GM19468 (cell line): ENCODE measurements at regions not wholly inside any gene's neighbourhood (a gene's known extent, or its start where the extent isn't known, plus 50 kb on each side); places are given as distances from the start of the nearest gene placed in this dataset.

ENCODE experiments used
- ATAC-seq: cut with Tn5 transposase; IDR thresholded peaks from one replicate; pipeline ENCODE4 v1.9.1; 2021; ENCODE audit warnings: mild to moderate bottlenecking, moderate library complexity, moderate number of reproducible peaks; ENCODE audit not compliant: unreplicated experiment; ENCODE audit errors: extremely low read depth

GRCh38 chr4:138086611-138087041 is 155.5 kb downstream of the SLC7A11 start:
- no peak for ATAC-seq

- no peak for ATAC-seq
Measured at GRCh38 chr4:138085736-138086305, 156.3 kb downstream of the SLC7A11 start.

- ATAC-seq = no peak
Measured at GRCh38 chr4:138078751-138079520, 163.2 kb downstream of the SLC7A11 start.

DNA sequence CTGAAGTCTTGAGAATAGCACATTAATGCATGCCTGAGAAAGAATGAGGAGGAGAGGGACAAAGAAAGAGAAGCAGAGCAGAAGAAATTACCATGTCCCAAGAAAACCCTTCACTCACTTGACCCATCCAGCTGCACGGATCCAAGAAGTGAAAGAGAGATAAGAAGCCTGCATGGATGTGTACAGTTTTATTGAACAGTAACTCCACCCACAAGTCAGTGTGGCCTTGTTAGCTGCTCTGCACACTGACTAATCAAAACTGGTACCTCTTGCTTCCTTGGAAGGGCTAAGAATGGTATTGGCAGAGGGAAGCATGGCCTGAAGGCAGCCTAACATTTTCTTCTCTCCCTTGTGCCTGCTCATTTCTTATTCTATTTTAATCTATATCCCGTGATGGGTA is 163.9 kb downstream of the SLC7A11 start:
- no peak for ATAC-seq

- ATAC-seq = no peak
Measured at GRCh38 chr4:138076561-138076960, 165.6 kb downstream of the SLC7A11 start.

DNA sequence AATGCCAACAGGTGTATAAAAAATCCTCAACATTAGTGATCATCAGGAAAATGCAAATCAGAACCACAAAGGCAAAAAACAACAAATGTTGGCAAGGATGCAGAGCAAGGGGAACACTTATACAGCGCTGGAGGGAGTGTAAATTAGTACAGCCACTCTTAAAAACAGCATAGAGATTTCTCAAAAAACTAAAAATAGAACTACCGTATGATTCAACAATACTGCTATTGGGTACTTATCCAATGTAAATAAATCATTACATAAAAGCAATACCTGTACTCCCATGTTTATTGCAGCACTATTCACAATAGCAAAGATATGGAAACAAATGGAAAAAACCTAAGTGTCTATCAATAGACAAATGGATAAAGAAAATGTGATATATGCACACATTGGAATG is 171.3 kb downstream of the SLC7A11 start:
- no peak for ATAC-seq

DNA sequence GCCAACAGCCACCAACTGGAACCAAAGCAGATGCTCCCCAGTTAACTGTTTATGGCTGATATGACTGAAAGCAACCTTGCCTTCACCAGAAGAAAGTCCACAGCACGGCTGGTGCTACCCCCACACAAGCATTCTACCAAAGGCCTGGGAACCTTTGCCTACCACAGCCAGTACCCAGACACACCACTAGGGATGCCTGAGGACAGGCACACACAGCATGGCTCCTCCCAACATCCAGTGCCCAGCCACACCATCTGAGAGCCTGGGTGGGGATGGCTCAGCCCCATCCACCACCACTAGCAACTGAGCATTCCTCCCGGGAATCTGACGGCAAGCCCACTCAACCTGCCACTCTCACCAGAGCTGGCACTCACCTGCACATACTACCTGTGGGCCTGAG is 178.6 kb downstream of the SLC7A11 start:
- no peak for ATAC-seq

- ATAC-seq = no peak
Measured at GRCh38 chr4:138062929-138063328, 179.2 kb downstream of the SLC7A11 start.

DNA sequence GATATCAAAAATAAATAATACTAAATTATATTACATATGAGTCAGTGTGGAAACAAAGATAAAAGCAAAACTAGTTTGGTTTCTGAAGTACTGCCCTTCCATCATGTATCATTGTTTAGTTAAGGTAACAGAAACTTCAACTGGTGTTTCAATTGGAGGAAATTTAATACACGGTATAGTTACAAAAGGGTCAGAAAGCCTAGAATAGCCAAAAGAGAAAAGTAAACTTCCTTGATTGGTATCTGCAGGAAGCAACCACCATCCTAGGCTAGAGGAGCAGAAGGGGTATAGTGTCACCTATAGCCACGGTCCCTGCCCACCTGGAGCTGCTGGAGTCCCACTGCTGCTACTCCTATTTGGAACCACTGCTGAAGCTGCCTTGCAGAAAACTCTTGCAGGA is 185.6 kb downstream of the SLC7A11 start:
- no peak for ATAC-seq

DNA sequence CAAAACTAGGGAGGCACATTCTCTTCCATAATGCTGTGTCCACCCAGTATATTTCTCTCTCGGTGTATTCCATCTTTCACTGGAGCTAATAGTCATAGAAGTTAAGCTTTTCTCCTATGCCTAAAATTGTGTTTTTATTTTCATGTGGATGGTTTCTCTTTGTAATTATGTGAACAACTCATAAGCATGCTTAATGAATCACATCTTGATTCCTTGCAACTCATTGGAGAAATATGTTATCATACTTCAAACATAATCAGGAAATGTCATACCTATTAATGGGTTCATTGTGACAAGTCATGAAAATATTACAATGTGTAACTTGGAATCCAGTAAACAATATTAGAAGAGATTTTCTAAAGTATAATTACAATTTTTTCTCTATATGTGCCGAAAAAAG is 186.3 kb downstream of the SLC7A11 start:
- no peak for ATAC-seq

DNA sequence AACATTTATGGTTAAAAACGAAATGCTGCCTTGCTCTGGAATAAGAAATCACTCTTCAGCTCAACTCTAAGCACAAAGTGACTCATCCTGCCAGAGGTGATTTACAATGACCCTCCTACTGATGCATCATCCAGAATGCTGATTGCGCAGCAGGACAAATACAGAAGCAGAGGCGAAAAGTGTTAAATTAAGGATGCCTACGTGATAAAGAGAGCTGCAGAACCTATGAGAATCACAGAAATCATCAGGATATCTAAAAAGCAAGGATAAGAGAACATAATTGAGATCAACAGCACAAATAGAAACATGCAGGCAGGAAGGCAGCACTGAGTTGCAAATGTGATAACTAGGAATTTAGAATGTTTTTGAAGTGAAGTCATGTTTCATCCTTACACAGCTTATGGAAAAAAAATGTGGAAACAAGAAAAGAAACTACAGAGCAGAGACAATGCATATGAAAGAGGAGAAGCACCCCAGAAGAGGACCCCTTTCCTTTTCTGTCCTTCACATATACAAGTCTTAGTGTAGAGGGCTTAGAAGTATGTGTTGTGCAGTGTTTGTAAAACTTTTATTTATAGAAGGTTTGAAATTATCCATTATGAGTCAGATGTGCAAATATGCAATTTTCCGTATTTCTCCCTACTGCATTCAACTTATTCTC is 188.4 kb downstream of the SLC7A11 start:
- no peak for ATAC-seq

GRCh38 chr4:138052806-138053632 is 189.1 kb downstream of the SLC7A11 start:
- no peak for ATAC-seq

- ATAC-seq = no peak
Measured at GRCh38 chr4:138051157-138051556, 191.0 kb downstream of the SLC7A11 start.

- ATAC-seq = no peak
Measured at GRCh38 chr4:138050601-138051000, 191.5 kb downstream of the SLC7A11 start.

- no peak for ATAC-seq
Measured at GRCh38 chr4:138049355-138049754, 192.8 kb downstream of the SLC7A11 start.

DNA sequence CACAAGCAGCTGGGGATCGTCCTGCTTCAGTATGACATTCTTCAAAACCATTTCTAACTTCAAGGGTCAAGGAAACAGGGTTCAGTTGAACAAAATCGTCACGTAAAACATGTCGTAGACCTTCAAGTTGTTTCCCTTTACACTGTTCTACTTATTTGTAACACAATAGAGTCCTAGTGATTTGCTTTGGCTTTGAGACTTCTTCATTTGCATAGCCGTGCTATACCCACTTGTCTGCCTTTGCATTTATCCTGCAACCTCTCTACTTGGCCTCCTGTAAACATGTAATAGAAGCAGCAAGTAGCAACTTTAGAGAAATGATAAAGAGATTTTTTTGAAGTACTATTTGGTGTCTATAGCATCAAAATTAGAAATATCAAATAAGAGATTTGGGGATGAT is 194.9 kb downstream of the SLC7A11 start:
- ATAC-seq = no peak

GRCh38 chr4:138045036-138045435 is 197.1 kb downstream of the SLC7A11 start:
- ATAC-seq = no peak

DNA sequence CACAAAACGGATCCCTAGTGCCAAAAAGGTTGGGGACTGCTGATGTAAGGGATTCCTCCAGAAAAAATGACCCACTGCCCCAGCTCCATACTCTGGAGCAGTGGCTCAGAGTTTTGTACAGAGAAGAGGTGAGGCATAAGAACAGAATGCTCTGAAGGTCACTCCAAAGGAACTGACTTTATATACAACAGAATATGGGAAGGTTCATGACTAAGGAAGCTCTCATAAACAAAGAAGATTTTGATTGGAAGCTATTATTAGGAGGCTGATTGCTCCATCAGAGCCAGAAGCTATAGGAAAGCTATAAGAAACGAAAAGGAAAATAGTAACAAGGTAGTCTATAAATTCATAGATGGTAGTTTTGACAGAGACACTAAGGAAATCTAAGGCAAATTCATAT is 203.1 kb downstream of the SLC7A11 start:
- no peak for ATAC-seq

- ATAC-seq = no peak
Measured at GRCh38 chr4:138037696-138038095, 204.5 kb downstream of the SLC7A11 start.

DNA sequence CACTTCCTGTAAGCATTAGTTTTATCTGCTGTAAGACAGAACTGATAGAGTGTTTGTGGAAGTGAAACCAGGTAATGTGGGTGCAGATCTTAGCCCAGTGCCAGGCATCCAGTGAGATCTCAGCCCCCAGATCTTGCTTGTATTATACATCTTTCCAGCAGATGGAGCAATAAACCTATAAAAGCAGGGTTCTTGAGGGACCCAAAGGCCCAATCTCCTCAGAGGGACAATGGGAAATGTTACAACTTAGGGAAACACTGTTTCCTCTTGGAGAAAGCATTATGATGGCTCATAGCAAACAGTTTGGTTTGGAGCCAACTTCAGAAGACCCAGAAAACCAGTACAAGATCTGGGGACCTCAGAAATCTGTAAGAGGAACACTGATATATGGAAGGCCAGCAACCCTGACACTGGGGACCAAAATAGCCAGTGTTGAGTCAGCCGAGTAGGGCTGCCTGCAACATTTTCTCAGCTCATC is 206.3 kb downstream of the SLC7A11 start:
- peak; percentile 100 for ATAC-seq
